ENCODE measurements at regions not wholly inside any gene's neighbourhood (a gene's known extent, or its start where the extent isn't known, plus 50 kb on each side); places are given as distances from the start of the nearest gene placed in this dataset.

- TF ChIP-seq, protein P1, sequence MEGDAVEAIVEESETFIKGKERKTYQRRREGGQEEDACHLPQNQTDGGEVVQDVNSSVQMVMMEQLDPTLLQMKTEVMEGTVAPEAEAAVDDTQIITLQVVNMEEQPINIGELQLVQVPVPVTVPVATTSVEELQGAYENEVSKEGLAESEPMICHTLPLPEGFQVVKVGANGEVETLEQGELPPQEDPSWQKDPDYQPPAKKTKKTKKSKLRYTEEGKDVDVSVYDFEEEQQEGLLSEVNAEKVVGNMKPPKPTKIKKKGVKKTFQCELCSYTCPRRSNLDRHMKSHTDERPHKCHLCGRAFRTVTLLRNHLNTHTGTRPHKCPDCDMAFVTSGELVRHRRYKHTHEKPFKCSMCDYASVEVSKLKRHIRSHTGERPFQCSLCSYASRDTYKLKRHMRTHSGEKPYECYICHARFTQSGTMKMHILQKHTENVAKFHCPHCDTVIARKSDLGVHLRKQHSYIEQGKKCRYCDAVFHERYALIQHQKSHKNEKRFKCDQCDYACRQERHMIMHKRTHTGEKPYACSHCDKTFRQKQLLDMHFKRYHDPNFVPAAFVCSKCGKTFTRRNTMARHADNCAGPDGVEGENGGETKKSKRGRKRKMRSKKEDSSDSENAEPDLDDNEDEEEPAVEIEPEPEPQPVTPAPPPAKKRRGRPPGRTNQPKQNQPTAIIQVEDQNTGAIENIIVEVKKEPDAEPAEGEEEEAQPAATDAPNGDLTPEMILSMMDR (IDR thresholded peaks at IDR 0.05; ENCODE audit: extremely low read depth in 1 of 2, insufficient read depth in 1 of 2, low read depth in 1 of 2, low read length in 2 of 2), result no peak
- TF ChIP-seq POLR2A (IDR thresholded peaks at IDR 0.05; ENCODE audit: low read depth, low read length) (no peak), POLR2AphosphoS5 (IDR thresholded peaks at IDR 0.05; ENCODE audit: insufficient read depth, low read depth, low read length) (no peak), EZH2 (IDR thresholded peaks at IDR 0.05; ENCODE audit: borderline replicate concordance, low read depth, low read length, severe bottlenecking) (no peak), GATA2 (IDR thresholded peaks at IDR 0.05; ENCODE audit: insufficient read depth, insufficient read length, low read depth, low read length) (no peak), MAX (IDR thresholded peaks at IDR 0.05; ENCODE audit: insufficient read depth, insufficient read length) (no peak)
Measured at GRCh38 chr10:10510179-10510578, 507.5 kb upstream of the CELF2 start.

Measured in endothelial cell of umbilical vein (primary cell).